Caco-2 (cell line): ENCODE measurements at regions not wholly inside any gene's neighbourhood (a gene's known extent, or its start where the extent isn't known, plus 50 kb on each side); places are given as distances from the start of the nearest gene placed in this dataset.

Source experiments
- BruUV-seq: library from RNA; stranded (reverse); fragments of 400-500 nt; replicated peaks from 2 replicates; lab custom pipeline; 2021; lab: Mats Ljungman, UMichigan
- CTCF ChIA-PET: fragments of 300-600 bp; sonication (Branson Sonifier 250); formaldehyde crosslinking; loops from one replicate; lab custom pipeline; 2022; ENCODE audit warnings: antibody characterized with exemption; lab: Charles Lee
- POLR2A ChIA-PET: fragments of 300-600 bp; sonication (Branson Sonifier 250); formaldehyde crosslinking; loops from one replicate; lab custom pipeline; 2022; ENCODE audit warnings: antibody characterized with exemption; lab: Charles Lee
- DNase-seq, 2 experiments: peaks; one replicate each; pipeline versions ENCODE4 v3.0.0 to v3.0.0-alpha.2; 2020 to 2022
- H3K27me3 ChIP-seq: replicated peaks from 2 replicates; pipeline ENCODE4 v1.6.0; 2011; ENCODE audit warnings: low read length; ENCODE audit not compliant: control insufficient read depth, insufficient read depth
- H3K36me3 ChIP-seq: 2 replicates; pipeline ENCODE4 v1.5.1; 2011; ENCODE audit warnings: low read length; ENCODE audit not compliant: control insufficient read depth, insufficient read depth
- H3K4me1 ChIP-seq: fragments of 250-450 bp; sonication (Bioruptor Pico); 2 replicates; pipeline ENCODE4 v1.5.1; 2020; ENCODE audit warnings: mild to moderate bottlenecking
- H3K4me3 ChIP-seq: 2 replicates; pipeline ENCODE4 v1.5.1; 2011; ENCODE audit warnings: low read depth, mild to moderate bottlenecking, control low read depth, low read length
- H3K9me3 ChIP-seq: fragments of 250-450 bp; sonication (Bioruptor Pico); 2 replicates; pipeline ENCODE4 v1.5.1; 2020; ENCODE audit warnings: mild to moderate bottlenecking, moderate library complexity
- H3K27ac Mint-ChIP-seq: one replicate; pipeline ENCODE4 v1.8.0; 2022; ENCODE audit warnings: mixed read lengths; ENCODE audit not compliant: unreplicated experiment
- H3K27me3 Mint-ChIP-seq: one replicate; pipeline ENCODE4 v1.8.0; 2022; ENCODE audit warnings: mixed read lengths; ENCODE audit not compliant: insufficient read depth, unreplicated experiment
- H3K36me3 Mint-ChIP-seq: one replicate; pipeline ENCODE4 v1.8.0; 2022; ENCODE audit warnings: mild to moderate bottlenecking, mixed read lengths; ENCODE audit not compliant: insufficient read depth, unreplicated experiment
- H3K4me1 Mint-ChIP-seq: one replicate; pipeline ENCODE4 v1.8.0; 2022; ENCODE audit warnings: low read depth, mixed read lengths; ENCODE audit not compliant: unreplicated experiment
- H3K4me3 Mint-ChIP-seq: one replicate; pipeline ENCODE4 v1.8.0; 2022; ENCODE audit warnings: mild to moderate bottlenecking, moderate library complexity, mixed read lengths; ENCODE audit not compliant: unreplicated experiment
- H3K9me3 Mint-ChIP-seq: one replicate; pipeline ENCODE4 v1.8.0; 2022; ENCODE audit warnings: mixed read lengths; ENCODE audit not compliant: unreplicated experiment
- intact Hi-C: fragments of 100-400 bp; cut with micrococcal nuclease; formaldehyde crosslinking; loops from one replicate; pipeline ENCODE4 v1.10.0; 2022; ENCODE audit not compliant: unreplicated experiment
- TF ChIP-seq, protein P1 (sequence below), 2 experiments: fragments of 200-600 bp in 1 of 2; IDR thresholded peaks; 1 replicate in 1 of 2; 2 replicates in 1 of 2; pipeline versions ENCODE4 v1.5.1 to v1.8.0; 2011 to 2022; ENCODE audit warnings: antibody characterized with exemption in 1 of 2, control low read depth in 1 of 2, inconsistent platforms in 1 of 2, low read depth in 1 of 2, low read length in 1 of 2, mild to moderate bottlenecking in 1 of 2, moderate library complexity in 1 of 2; ENCODE audit not compliant: insufficient read depth in 1 of 2, severe bottlenecking in 1 of 2, unreplicated experiment in 1 of 2

DNA sequence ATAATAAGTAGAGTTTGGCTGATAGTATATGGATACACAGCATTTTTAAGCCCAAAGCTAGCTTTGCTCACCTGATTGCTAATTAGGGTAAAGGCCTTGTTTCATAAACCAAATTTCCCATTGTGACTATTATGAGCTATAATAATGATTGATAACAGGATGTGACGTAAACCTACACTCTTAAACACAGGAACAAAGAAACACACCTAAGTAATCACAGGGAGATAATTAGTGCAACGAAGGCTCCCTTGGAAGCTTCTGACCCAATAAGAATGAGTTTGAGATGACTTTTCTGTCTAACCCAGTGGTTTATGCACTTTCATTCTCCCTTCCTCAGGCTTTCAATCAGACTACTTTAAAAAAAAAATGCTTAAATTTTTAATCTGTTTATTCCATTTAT is 683.2 kb downstream of the SATB2 start:
- Histone ChIP-seq H3K4me3 (no peak overlapping the region), H3K9me3 (no peaks in the 10 kb centered on the region), H3K27me3 (no peaks in the 10 kb centered on the region; the same call in 1 of the 2 replicates), H3K36me3 (no peaks in the 10 kb centered on the region), H3K4me1 (no peaks in the 10 kb centered on the region)
- no peaks in the 10 kb centered on the region for H3K4me1 Mint-ChIP-seq
- ChIA-PET CTCF (no interaction called here), POLR2A (no interaction called here)
- H3K4me3 Mint-ChIP-seq = no peak overlapping the region
- TF ChIP-seq, protein P1, sequence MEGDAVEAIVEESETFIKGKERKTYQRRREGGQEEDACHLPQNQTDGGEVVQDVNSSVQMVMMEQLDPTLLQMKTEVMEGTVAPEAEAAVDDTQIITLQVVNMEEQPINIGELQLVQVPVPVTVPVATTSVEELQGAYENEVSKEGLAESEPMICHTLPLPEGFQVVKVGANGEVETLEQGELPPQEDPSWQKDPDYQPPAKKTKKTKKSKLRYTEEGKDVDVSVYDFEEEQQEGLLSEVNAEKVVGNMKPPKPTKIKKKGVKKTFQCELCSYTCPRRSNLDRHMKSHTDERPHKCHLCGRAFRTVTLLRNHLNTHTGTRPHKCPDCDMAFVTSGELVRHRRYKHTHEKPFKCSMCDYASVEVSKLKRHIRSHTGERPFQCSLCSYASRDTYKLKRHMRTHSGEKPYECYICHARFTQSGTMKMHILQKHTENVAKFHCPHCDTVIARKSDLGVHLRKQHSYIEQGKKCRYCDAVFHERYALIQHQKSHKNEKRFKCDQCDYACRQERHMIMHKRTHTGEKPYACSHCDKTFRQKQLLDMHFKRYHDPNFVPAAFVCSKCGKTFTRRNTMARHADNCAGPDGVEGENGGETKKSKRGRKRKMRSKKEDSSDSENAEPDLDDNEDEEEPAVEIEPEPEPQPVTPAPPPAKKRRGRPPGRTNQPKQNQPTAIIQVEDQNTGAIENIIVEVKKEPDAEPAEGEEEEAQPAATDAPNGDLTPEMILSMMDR (IDR thresholded peaks at IDR 0.05; ENCODE audit: insufficient read depth in 1 of 2, low read depth in 1 of 2, low read length in 1 of 2, severe bottlenecking in 1 of 2, unreplicated experiment in 1 of 2) = no peak
- BruUV-seq = no TSS peak
- DNase-seq = no peak
- no peaks in the 10 kb centered on the region for H3K9me3 Mint-ChIP-seq
- H3K27ac Mint-ChIP-seq = no peak overlapping the region
- intact Hi-C loops = no loop called here
- peaks cover 8% of the 10 kb centered on the region for H3K27me3 Mint-ChIP-seq
- H3K36me3 Mint-ChIP-seq = no peaks in the 10 kb centered on the region

DNA sequence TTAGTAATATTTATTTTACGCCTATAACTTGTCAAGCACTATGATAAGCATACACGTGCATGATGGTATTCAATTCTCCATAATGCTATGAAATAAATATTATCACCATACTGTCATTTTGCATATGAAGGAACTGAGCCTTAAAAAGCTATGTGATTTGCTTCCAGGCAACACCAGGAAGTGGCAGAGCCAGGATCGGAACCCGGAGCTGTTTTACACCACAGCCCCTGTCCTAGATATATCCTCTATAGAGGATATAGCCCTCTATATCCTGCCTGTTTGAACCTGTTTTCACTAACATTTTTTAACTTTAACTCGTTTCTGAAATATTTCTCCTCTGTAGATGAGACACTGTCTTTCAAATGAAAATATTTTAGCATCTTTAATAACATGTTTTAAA is 690.0 kb downstream of the SATB2 start:
- CTCF ChIA-PET = no interaction called here
- H3K4me3 ChIP-seq = no peak overlapping the region
- Mint-ChIP-seq H3K4me3 (no peak overlapping the region), H3K27ac (no peak overlapping the region), H3K9me3 (no peaks in the 10 kb centered on the region), H3K4me1 (no peaks in the 10 kb centered on the region), H3K27me3 (no peaks in the 10 kb centered on the region), H3K36me3 (no peaks in the 10 kb centered on the region)
- POLR2A ChIA-PET = no interaction called here
- H3K4me1 ChIP-seq = no peaks in the 10 kb centered on the region
- no TSS peak for BruUV-seq
- TF ChIP-seq, protein P1 (IDR thresholded peaks at IDR 0.05; ENCODE audit: insufficient read depth in 1 of 2, low read depth in 1 of 2, low read length in 1 of 2, severe bottlenecking in 1 of 2, unreplicated experiment in 1 of 2) = no peak
- intact Hi-C loops = no loop called here
- no peaks in the 10 kb centered on the region for H3K27me3 ChIP-seq
- H3K9me3 ChIP-seq = no peaks in the 10 kb centered on the region
- DNase-seq = no peak
- no peaks in the 10 kb centered on the region for H3K36me3 ChIP-seq

DNA sequence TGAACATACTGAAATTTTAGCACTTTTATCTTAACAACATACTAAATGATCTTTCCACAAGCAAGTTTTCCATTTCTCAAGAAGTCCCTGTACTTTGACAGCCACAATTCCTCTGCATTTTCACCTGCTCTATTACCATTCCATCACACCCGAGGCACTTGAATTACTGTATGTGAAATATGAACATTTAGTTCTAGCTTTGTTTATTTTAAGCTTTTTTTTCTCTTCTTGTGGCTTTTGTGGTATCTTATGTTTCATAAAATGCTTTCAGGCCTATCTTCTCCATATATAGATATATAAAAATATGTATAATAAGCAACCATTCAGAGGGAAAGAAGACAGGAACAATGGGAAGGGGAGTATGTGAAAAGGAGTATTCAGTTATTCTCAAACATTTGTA is 693.9 kb downstream of the SATB2 start:
- Mint-ChIP-seq H3K27ac (no peak overlapping the region), H3K4me1 (no peaks in the 10 kb centered on the region), H3K4me3 (no peak overlapping the region), H3K9me3 (no peaks in the 10 kb centered on the region), H3K27me3 (no peaks in the 10 kb centered on the region), H3K36me3 (no peaks in the 10 kb centered on the region)
- H3K36me3 ChIP-seq = no peaks in the 10 kb centered on the region
- intact Hi-C loops = no loop called here
- H3K4me3 ChIP-seq = no peak overlapping the region
- TF ChIP-seq, protein P1 (IDR thresholded peaks at IDR 0.05; ENCODE audit: insufficient read depth in 1 of 2, low read depth in 1 of 2, low read length in 1 of 2, severe bottlenecking in 1 of 2, unreplicated experiment in 1 of 2) = no peak
- no peak for DNase-seq
- H3K4me1 ChIP-seq = no peaks in the 10 kb centered on the region
- BruUV-seq = no TSS peak
- CTCF ChIA-PET = no interaction called here
- POLR2A ChIA-PET = no interaction called here
- H3K27me3 ChIP-seq = no peaks in the 10 kb centered on the region
- no peaks in the 10 kb centered on the region for H3K9me3 ChIP-seq
